ENCODE measurements at regions not wholly inside any gene's neighbourhood (a gene's known extent, or its start where the extent isn't known, plus 50 kb on each side); places are given as distances from the start of the nearest gene placed in this dataset.

- TF ChIP-seq CTCF (IDR thresholded peaks at IDR 0.05) (no peak), POLR2AphosphoS5 (IDR thresholded peaks at IDR 0.05; ENCODE audit: low read depth, low read length) (no peak)
These were observed 138.8 kb upstream of the ITGA6 start for GRCh38 chr2:172288603-172289002.

All from Panc1 (cell line).